Fibroblast of lung (primary cell): ENCODE measurements at regions not wholly inside any gene's neighbourhood (a gene's known extent, or its start where the extent isn't known, plus 50 kb on each side); places are given as distances from the start of the nearest gene placed in this dataset.

Experiments
- EZH2 ChIP-seq: IDR thresholded peaks from 2 replicates; pipeline ENCODE4 v1.5.1; 2012; ENCODE audit warnings: low read length, control low read depth, mild to moderate bottlenecking; ENCODE audit errors: missing control alignments
- TF ChIP-seq, protein P1 (sequence below), 2 donors: IDR thresholded peaks in 1 of 2; conservative IDR thresholded peaks in 1 of 2; 1 replicate in 1 of 2; 2 replicates in 1 of 2; pipeline ENCODE4 v1.5.1; 2011 to 2012; ENCODE audit warnings: low read length in 2 of 2, control low read depth in 1 of 2, inconsistent platforms in 1 of 2, low read depth in 1 of 2, mild to moderate bottlenecking in 1 of 2

- TF ChIP-seq, protein P1, sequence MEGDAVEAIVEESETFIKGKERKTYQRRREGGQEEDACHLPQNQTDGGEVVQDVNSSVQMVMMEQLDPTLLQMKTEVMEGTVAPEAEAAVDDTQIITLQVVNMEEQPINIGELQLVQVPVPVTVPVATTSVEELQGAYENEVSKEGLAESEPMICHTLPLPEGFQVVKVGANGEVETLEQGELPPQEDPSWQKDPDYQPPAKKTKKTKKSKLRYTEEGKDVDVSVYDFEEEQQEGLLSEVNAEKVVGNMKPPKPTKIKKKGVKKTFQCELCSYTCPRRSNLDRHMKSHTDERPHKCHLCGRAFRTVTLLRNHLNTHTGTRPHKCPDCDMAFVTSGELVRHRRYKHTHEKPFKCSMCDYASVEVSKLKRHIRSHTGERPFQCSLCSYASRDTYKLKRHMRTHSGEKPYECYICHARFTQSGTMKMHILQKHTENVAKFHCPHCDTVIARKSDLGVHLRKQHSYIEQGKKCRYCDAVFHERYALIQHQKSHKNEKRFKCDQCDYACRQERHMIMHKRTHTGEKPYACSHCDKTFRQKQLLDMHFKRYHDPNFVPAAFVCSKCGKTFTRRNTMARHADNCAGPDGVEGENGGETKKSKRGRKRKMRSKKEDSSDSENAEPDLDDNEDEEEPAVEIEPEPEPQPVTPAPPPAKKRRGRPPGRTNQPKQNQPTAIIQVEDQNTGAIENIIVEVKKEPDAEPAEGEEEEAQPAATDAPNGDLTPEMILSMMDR (conservative IDR thresholded peaks at IDR 0.05 in 1 of 2, IDR thresholded peaks at IDR 0.05 in 1 of 2; ENCODE audit: low read depth in 1 of 2, low read length in 2 of 2): no peak
- TF ChIP-seq EZH2: no peak
These were observed 262.2 kb downstream of the GLRX3 start for GRCh38 chr10:130398090-130398994.
